DND-41 (cell line): ENCODE measurements at regions not wholly inside any gene's neighbourhood (a gene's known extent, or its start where the extent isn't known, plus 50 kb on each side); places are given as distances from the start of the nearest gene placed in this dataset.

Experiments used
- CTCF ChIP-seq: IDR thresholded peaks from 2 replicates; pipeline ENCODE4 v1.5.1; 2012; ENCODE audit warnings: borderline replicate concordance, low read length, moderate library complexity, mild to moderate bottlenecking; ENCODE audit not compliant: poor library complexity, severe bottlenecking; ENCODE audit errors: extremely low read depth
- EZH2 ChIP-seq: IDR thresholded peaks from 3 replicates; pipeline ENCODE4 v1.6.1; 2012; ENCODE audit warnings: borderline replicate concordance, low read depth, mild to moderate bottlenecking, moderate library complexity, low read length, inconsistent platforms; ENCODE audit not compliant: severe bottlenecking

- TF ChIP-seq CTCF (no peak), EZH2 (no peak)
These were observed 808.6 kb downstream of the USP25 start for GRCh38 chr21:16538405-16538804.
